ENCODE measurements at regions not wholly inside any gene's neighbourhood (a gene's known extent, or its start where the extent isn't known, plus 50 kb on each side); places are given as distances from the start of the nearest gene placed in this dataset.

DNA sequence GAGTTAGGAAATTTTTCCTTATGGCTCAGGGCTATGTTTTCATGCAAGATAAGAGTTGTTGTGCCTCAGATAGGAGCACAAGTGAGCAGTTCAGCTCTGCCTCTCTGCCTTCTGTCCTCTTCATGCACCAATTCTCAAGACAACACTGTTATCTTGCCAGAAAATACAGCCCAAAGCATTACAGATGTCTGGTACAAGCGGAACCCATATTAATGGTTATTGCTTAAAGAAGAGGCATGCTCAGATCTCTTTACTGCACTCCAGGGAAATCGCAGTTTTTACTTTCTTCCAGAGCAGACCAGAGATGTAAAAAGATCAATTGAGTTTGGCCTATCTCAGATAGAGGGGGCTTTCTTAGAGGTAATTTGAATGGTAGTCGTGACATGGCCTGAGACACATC is 361.6 kb upstream of the WWC1 start:
- DNase-seq (ENCODE audit: low read depth), result no peak
- TF ChIP-seq, protein P1, sequence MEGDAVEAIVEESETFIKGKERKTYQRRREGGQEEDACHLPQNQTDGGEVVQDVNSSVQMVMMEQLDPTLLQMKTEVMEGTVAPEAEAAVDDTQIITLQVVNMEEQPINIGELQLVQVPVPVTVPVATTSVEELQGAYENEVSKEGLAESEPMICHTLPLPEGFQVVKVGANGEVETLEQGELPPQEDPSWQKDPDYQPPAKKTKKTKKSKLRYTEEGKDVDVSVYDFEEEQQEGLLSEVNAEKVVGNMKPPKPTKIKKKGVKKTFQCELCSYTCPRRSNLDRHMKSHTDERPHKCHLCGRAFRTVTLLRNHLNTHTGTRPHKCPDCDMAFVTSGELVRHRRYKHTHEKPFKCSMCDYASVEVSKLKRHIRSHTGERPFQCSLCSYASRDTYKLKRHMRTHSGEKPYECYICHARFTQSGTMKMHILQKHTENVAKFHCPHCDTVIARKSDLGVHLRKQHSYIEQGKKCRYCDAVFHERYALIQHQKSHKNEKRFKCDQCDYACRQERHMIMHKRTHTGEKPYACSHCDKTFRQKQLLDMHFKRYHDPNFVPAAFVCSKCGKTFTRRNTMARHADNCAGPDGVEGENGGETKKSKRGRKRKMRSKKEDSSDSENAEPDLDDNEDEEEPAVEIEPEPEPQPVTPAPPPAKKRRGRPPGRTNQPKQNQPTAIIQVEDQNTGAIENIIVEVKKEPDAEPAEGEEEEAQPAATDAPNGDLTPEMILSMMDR (IDR thresholded peaks at IDR 0.05; ENCODE audit: low read depth, low read length, missing control alignments), result no peak
- in situ Hi-C loops (cut with HindIII; ENCODE audit: low sequenced_read_pairs), result no loop called here
- no peak overlapping the region for H3K4me3 ChIP-seq (ENCODE audit: low read depth, low read length)

DNA sequence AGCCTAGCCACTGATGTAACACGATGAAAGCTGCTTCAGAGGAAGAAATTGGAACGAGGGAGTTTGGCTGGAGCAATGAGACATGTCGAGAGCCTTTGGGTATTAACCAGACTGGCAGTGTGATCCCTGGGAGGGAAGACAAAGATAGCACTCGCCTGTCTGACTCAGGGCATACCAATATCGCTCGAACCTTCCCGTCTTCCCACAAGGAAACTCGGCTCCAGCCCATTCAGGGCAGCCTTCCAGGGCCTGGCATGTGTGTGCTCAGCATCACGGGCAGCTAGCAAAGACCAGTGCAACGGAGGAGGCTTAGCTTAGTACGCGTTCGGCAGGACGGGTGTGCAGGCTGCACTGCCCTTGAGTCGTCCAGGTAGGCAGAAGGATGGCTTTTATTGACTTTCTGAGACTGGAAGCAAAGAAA is 356.9 kb upstream of the WWC1 start:
- in situ Hi-C loops (cut with HindIII; ENCODE audit: low sequenced_read_pairs), result no loop called here
- TF ChIP-seq, protein P1 (IDR thresholded peaks at IDR 0.05; ENCODE audit: low read depth, low read length, missing control alignments), result no peak
- no peak overlapping the region for H3K4me3 ChIP-seq (ENCODE audit: low read depth, low read length)
- no peak for DNase-seq (ENCODE audit: low read depth)

DNA sequence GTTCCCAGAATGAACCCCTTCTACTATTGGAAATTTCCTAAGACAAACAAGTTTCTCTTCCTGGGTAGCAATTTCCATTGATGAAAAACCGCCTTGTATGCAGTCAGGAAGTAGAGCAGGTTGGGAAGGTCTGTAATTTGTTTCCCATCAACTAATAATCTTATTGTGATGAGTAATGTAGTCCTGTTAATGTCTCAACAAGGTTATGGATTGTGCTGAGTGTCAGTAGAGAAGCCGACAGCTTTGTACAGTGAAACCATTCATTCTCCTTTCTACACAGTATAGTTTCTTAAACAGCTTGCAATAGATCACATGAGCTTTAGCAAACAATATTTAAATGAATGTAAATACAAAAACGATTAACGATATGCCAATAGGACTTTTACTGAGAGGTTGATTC is 355.4 kb upstream of the WWC1 start:
- TF ChIP-seq, protein P1 (IDR thresholded peaks at IDR 0.05; ENCODE audit: low read depth, low read length, missing control alignments), result no peak
- in situ Hi-C loops (cut with HindIII; ENCODE audit: low sequenced_read_pairs), result no loop called here
- no peak for DNase-seq (ENCODE audit: low read depth)
- no peak overlapping the region for H3K4me3 ChIP-seq (ENCODE audit: low read depth, low read length)

DNA sequence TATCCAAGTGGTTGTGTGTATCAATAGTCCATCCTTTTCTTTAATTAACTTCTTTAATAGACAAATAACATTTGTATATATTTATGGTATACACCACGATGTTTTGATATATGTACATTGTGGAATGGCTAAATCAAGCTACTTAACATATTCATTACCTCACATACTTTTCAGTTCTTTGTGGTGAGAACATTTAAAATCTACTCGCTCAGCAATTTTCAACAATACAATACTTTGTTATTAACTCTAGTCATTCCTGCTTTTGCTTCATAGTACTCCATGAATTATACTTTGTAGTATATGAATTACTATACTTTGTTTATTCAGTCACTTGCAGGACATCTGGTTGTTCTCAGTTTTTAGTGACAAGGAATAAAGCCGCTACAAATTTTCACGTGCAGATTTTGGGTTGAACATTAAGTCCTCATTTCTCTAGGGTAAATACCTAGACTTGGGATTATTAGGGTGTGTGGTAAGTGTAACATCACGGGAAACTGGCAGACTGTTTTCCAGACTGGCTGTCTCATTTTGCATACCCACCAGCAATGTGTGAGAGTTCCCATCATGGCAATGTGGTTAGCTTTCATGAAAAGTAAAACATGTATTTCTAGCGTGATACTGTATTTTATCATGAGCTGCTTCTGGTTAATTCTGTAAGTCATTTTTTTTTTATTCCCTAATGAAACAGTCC is 354.4 kb upstream of the WWC1 start:
- H3K4me3 ChIP-seq (ENCODE audit: low read depth, low read length), result no peak overlapping the region
- DNase-seq (ENCODE audit: low read depth), result no peak
- in situ Hi-C loops (cut with HindIII; ENCODE audit: low sequenced_read_pairs), result no loop called here
- TF ChIP-seq, protein P1 (IDR thresholded peaks at IDR 0.05; ENCODE audit: low read depth, low read length, missing control alignments), result no peak

DNA sequence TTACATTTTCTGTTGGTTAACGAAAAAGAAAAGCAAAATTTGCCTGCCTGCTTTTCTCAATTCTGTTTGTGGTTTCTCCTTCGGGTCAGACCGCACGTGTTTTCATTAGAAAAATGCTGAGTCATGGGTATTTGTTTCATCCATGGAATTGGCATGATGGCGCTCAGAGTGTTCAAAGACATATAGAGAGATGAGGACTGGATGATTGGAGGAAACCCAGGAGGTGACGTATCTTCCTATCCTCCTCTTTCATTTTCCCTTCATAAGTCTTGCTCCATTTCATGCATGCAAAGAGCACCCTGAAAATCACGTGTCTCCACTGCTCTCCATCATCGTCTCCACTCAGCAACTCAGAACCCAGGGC is 353.8 kb upstream of the WWC1 start:
- no peak overlapping the region for H3K4me3 ChIP-seq (ENCODE audit: low read depth, low read length)
- TF ChIP-seq, protein P1 (IDR thresholded peaks at IDR 0.05; ENCODE audit: low read depth, low read length, missing control alignments), result no peak
- in situ Hi-C loops (cut with HindIII; ENCODE audit: low sequenced_read_pairs), result no loop called here
- DNase-seq (ENCODE audit: low read depth), result no peak

DNA sequence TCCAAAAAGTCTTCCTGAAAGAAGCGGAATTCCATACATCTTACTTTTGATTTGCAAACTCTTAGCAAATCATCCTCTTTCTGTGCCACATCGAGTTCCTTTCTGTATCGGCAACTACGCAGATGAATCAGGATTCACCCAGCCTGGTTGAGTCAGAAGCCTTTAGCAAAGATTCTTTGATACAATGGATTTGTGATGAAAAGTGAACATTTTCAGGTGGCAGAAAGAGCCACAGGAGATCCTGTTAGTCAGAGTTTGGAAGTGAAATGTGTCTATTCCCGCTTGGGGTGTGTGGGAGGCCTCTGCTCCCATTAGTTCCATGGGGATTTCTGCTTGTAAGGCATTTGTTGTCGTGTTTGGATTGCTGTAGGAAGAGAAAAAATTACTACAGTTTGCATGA is 351.8 kb upstream of the WWC1 start:
- TF ChIP-seq, protein P1 (IDR thresholded peaks at IDR 0.05; ENCODE audit: low read depth, low read length, missing control alignments), result no peak
- in situ Hi-C loops (cut with HindIII; ENCODE audit: low sequenced_read_pairs), result no loop called here
- no peak overlapping the region for H3K4me3 ChIP-seq (ENCODE audit: low read depth, low read length)
- no peak for DNase-seq (ENCODE audit: low read depth)

All from astrocyte of the cerebellum (primary cell).